NCI-H82 (cell line): ENCODE measurements at regions not wholly inside any gene's neighbourhood (a gene's known extent, or its start where the extent isn't known, plus 50 kb on each side); places are given as distances from the start of the nearest gene placed in this dataset.

Experiments used
- DNase-seq: peaks from one replicate; lab custom pipeline; 2025; lab: John Stamatoyannopoulos, UW

DNA sequence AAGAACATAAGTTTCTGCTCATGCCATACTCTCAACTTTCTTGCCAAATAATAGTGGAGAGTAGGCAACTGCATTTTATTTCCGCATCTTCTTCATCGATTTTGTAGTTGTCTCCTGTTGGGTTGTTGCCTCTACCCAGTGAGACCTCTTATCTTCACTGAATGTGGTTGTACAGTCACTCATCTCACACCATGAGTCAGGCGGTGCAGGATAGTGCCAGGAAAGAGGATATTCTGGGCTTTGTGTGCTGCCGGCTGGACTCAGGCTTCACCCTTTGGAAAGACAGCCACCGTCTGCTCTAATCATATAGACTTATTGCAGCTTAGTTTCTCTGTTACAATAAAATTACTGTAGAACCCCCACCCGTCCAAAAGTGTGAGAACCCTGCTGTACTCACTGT lies 154.3 kb upstream of the USP24 start:
- no peak for DNase-seq

GRCh38 chr1:55368698-55369097 lies 153.5 kb upstream of the USP24 start:
- no peak for DNase-seq

DNA sequence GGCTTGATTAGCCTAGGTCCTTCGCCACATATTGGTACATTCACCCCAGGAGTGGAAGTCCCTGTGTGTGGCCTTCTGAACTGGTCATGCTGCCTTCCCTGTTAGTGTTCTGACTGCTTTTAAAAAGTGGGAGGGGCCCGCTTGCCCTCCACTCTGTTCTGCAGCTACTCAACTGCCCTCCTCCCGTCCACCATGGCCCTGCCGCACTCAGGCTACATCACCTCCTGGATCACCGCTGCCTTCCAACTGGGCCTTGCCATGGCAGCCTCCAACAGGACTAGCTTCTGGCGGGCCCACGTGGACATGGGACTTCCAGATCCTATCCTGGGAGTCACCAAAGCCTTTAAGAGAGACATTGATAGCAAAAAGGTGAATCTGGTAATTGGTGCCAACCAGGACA lies 152.1 kb upstream of the USP24 start:
- DNase-seq = no peak

DNA sequence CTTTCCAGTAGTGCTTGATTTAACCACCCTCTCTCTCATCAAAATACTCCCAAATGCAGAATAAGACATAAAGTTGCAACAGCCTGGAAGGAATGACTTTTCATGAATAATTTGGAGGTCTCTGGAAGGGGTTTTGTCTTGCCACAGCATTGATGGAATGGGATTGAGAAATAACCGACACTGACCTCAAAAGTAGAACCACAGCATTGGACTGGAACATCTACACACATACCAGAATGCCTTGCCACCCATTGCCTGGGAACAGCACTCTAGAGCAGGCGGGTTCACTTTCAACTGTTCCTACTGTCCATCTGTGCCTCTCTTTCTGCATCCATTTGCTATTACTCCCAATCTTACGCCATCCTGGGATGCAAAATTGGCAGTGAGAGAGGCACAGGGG lies 149.1 kb upstream of the USP24 start:
- DNase-seq = no peak

GRCh38 chr1:55363268-55363667 lies 148.1 kb upstream of the USP24 start:
- no peak for DNase-seq

GRCh38 chr1:55362558-55362957 lies 147.4 kb upstream of the USP24 start:
- no peak for DNase-seq

DNA sequence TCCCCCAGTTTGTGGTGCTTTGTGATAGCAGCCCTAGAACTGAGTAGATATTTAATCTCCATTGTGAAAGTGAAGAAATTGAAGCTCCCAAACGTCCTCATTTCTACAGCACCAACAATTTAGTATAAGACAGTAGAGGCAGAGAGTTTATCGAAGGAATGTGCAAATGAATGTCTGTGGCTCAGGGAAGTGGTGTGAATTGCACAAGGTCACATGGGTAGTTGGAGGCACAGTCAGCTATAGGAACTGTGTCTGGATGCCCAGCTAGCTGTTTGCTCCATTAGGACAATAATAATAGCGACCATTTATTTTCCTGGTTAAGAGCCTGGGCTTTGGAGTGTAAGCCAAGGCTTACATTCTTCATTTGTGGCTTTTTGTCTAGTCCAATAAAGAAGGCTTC lies 144.4 kb upstream of the USP24 start:
- no peak for DNase-seq

DNA sequence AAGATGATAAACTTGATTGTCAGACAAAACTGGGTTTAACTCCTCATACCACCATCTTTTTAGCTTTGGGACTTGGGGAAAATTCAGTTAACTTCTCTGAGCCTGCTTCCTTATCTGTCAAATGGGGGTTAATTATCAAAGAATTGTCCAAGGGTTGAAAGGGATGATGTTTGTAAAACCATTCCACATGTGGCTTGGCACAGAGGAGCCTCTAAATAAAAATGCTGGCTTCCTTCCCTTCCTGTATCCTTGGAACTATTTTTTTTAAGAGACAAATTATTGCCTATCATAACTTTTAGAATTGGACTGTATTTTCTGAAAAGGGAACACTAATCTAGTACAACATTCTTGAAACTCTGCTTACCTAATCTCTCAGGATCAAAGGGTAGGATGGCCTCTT lies 143.4 kb upstream of the USP24 start:
- DNase-seq = no peak

GRCh38 chr1:55355549-55355948 lies 140.4 kb upstream of the USP24 start:
- no peak for DNase-seq

DNA sequence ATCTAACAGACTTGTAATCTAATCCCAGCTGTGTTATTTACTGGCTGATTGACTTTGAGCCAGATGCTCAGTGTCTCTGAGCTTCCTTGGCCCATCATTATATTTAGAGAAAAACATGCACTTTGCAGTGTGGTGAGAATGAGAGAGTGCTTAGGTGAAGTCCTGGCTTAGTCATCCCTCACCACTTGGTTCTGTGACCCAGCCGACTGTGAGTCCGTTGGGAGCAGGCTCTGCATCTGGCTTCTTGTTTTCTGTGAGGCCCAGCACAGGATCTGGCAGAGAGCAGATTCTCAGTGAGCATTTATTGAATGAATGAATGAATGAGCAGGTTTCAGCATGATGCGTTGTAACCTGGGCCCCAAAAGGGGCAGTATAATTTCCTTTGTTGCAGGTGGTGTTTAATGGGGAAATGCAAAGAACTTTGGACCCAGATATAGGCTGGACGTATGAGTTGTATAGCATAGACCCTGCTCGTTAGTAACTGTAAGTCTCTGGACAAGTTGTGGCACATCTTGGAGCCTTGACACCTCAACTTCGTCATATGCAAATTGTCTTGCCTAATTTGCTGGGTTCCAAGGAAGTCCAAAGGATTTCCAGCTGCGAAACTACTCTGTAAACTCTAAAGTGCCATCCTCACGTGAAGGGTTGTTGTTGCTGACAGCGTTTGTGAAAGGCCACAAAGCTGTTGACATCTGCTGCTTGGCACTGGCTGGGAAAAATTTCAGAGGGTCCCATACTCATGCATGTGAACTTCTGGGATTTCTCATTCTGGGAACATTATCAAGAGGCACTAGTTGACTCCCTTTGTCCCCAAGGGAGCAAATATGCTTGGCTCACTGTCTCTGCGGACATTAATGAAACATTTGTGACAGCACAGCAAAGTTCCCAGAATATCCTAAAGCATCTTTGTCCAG lies 138.8 kb upstream of the USP24 start:
- no peak for DNase-seq

- no peak for DNase-seq
These were observed 137.6 kb upstream of the USP24 start for GRCh38 chr1:55352811-55353180.

DNA sequence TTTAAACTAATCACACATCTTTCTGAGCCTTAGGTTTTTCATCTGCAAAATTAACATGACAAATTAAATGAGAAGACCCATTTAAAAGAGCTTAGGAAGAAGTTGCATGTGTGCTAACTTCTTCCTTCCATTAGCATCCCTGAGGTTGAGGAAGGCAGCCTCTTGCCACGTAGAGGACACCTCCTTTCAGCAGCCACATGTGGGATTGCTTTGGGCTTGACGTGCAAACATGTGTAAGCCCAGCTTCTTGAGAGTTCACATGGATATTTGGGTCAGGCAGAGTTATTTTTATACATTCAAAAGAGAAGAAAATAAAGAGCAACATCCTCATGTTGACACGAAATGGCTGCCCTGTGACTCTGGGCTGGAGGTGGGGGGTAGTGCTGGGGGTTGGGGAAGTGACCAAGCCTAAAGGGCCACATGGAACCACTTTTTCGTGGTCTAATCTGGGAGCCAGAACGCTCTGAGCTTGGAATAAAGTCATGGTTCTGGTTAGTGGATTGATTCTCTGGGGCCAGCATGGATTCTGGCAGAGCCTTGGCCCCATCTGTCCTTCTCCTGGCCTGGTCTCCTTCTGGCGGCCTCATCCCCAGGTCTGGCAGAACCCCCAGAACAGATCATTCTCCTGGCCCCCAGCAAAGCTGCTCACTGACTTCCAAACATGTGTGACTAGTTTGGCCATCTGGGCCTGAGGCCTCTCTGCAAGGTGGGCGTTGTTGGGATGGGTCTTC lies 137.1 kb upstream of the USP24 start:
- no peak for DNase-seq

- DNase-seq = no peak
These were observed 133.2 kb upstream of the USP24 start for GRCh38 chr1:55348356-55348755.

DNA sequence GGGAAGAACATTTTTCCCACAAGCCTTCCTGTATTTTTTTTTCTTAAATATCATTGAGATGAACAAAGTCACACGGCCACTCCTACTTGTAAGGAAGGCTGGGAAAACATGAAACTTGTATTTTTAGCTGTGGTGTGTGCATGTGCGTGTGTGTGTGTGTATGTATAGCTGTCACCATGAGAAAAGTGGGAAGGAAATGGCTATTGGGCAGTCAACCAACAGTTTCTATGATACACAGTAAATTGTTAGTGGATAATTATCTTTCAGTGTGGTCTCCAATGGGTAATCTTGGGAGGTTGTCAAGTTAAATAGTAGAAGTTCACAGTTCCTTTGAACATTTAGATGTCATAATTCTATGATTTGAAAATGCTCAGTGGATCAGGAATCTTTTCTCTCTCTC lies 132.7 kb upstream of the USP24 start:
- DNase-seq = no peak

DNA sequence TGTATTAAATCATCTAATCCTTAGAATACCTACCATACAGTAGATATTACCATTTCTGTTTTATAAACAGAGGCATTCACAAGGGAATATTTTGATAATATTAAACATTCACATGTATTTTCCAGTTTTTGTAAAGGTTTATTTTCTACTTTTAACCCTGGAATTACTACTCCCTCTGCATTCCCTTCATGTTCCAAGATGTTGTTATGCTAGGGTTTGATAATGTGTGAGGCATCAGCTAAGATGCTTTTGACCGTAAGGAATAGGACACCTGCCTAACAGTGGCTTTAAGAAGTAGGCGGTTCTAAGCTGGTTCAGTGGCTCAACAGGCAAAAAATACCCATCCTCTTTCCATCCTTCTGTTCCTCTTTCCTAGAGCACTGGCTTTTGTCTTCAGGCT lies 131.9 kb upstream of the USP24 start:
- DNase-seq = no peak

GRCh38 chr1:55346586-55346985 lies 131.4 kb upstream of the USP24 start:
- no peak for DNase-seq

DNA sequence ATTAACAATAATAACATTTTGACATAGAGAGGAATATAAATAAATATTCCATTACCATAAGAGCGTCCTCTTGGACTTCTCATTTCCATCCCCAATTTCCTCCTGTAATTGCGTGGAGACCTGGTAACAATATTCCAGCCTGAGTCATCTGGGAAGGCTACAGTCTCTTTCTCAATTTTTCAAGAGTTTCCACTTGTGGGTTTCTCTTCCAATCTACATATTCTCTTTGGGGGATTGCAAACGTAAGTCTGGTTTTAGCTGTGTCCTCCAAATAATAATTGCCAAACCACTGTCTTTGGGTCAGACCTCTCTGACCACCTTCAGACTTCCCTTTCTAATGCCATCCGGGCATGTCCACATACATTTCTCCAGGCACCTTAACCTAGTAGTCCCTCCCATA lies 124.5 kb upstream of the USP24 start:
- DNase-seq = no peak

DNA sequence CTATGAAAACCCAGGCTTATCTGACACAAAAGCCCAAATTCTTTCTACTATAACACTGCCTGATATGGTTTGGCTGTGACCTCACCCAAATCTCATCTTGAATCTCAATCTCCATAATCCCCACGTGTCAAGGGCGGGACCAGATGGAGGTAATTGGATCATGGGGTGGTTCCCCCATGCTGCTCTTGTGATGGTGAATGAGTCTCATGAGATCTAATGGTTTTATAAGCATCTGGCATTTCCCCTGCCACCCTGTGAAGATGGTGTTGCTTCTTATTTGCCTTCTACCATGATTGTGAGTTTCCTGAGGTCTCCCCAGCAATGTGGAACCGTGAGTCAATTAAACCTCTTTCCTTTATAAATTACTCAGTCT lies 123.3 kb upstream of the USP24 start:
- DNase-seq = peak; percentile 98

DNA sequence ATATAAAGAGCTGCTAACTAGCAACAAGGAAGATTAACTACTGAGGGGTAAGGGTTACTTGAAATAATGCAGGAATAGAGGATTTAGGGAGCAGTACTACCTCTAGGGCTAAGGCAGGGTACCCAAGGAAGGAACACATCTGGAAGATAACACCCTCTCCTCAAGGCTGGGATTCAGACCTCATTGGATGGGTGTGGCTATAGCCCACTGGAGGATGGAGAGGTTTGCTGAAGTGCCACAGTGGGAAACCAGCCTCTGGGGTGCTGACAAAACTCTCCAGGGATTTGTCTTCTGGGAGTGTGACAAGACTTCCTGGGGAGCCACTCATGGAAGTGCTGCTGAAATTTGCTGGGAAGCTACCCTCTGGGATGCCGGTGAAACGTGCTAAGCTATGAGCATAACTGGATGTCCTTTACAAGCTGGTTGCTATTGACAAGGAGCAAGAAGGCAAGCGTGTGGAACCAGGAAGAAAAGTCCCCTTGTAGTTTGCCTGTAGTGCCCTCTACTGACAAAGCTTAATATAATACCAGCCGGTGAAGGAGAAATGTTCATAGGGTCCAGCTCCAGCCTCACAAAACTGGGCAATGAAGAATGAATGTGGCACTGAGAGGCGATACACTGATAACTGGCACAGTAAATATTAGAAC lies 122.8 kb upstream of the USP24 start:
- peak; percentile 94 for DNase-seq

DNA sequence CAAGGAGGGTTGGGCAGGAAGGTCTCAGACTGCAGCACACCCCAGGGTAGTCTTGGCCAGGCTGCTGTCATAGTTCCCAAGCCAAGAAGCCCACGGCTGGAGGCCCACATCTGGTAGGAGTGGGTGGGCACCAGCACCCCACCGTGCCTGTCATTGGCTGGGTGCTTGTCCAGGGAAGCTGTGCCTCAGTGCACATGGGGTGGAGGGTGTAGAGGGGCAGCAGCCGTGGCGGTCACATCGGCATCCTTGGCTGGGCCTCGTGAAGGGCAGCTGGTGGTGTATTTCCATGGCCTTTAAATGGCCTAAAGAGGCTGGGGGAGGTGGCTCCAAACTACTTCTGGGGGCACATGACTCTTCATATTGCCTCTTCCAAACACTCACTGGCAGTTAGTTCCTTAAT lies 119.6 kb upstream of the USP24 start:
- DNase-seq = no peak

- no peak for DNase-seq
These were observed 119.0 kb upstream of the USP24 start for GRCh38 chr1:55334160-55334559.

DNA sequence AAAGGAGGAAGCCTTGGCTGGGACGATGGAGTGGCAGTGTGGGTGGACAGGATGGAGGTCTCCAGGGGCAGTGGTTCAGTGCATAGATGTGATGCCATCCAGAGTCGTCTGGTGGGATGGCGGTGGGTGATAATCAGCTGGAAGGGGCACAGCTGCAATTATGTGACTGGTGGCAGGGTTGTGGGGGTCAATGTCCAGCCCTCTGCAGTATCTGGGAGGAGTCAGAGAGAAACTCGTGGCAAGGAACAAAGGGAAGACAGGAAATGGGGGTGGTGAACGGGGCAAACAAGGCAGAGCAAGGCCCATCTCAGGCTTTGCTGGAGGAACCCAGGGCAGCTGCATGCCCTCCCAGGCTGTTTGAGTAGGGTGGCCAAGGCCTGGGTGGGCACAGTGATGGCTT lies 118.3 kb upstream of the USP24 start:
- DNase-seq = no peak

DNA sequence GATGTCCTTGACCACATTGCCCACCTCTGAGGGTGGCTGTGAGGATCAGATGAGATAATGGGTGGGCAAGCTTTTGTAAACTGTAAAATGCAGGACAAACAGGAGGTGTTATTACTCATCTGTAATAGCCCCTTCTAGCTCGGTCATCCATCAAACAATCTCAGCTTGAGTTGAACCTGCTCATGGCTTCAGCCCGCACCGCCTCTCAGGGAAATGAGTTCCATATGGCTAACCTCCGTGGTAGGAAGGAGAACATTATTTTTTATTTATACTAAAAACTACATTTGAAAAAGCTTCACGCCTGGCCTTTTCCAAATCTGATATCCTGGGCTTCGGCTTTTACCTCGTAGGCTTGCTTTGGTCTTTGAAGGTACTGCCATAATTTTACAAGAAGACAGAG lies 116.2 kb upstream of the USP24 start:
- no peak for DNase-seq
